ENCODE measurements at regions not wholly inside any gene's neighbourhood (a gene's known extent, or its start where the extent isn't known, plus 50 kb on each side); places are given as distances from the start of the nearest gene placed in this dataset.

GRCh38 chr16:8474587-8474986 is 115.7 kb downstream of the TMEM114 start:
- TF ChIP-seq CTCF (conservative IDR thresholded peaks at IDR 0.05; ENCODE audit: low read depth in 2 of 2) (no peak), ZNF331 (CRISPR knock-in tag; IDR thresholded peaks at IDR 0.05; ENCODE audit: low read depth) (no peak), POLR2AphosphoS5 (IDR thresholded peaks at IDR 0.05; ENCODE audit: low read depth) (no peak), EZH2phosphoT487 (IDR thresholded peaks at IDR 0.05; ENCODE audit: unreplicated experiment) (no peak), EZH2 (IDR thresholded peaks at IDR 0.05; ENCODE audit: low read depth, unreplicated experiment) (no peak), CREB1 (CRISPR knock-in tag; IDR thresholded peaks at IDR 0.05; ENCODE audit: low read depth) (no peak), REST (IDR thresholded peaks at IDR 0.05; ENCODE audit: unreplicated experiment) (no peak), ZNF462 (CRISPR knock-in tag; IDR thresholded peaks at IDR 0.05) (no peak), NANOG (IDR thresholded peaks at IDR 0.05; ENCODE audit: borderline replicate concordance) (no peak), JUNB (IDR thresholded peaks at IDR 0.05; ENCODE audit: unreplicated experiment) (no peak), ETS1 (IDR thresholded peaks at IDR 0.05) (no peak)

Data from GM23338 (cell line).